ENCODE measurements at regions not wholly inside any gene's neighbourhood (a gene's known extent, or its start where the extent isn't known, plus 50 kb on each side); places are given as distances from the start of the nearest gene placed in this dataset.

DNA sequence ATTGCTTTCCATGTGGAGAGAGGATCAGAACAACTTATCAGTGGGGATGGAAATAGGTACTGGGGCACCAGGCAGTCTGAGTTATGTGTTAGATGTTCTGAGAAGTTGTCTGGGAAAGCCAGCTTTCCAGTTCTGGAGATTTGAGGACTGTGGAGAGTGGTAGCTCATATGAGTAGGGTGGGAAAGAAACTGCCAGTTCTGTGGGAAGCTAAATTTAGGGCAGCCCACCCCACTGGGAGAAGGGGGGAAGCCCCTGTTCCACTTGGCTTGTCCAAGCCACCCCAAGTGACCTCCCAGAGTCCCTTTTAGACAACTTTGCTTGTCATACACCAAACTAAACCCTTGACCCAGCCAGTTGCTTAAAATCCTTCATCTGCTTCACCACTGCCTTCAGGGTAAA lies 189.5 kb downstream of the REEP3 start:
- TF ChIP-seq, protein P1, sequence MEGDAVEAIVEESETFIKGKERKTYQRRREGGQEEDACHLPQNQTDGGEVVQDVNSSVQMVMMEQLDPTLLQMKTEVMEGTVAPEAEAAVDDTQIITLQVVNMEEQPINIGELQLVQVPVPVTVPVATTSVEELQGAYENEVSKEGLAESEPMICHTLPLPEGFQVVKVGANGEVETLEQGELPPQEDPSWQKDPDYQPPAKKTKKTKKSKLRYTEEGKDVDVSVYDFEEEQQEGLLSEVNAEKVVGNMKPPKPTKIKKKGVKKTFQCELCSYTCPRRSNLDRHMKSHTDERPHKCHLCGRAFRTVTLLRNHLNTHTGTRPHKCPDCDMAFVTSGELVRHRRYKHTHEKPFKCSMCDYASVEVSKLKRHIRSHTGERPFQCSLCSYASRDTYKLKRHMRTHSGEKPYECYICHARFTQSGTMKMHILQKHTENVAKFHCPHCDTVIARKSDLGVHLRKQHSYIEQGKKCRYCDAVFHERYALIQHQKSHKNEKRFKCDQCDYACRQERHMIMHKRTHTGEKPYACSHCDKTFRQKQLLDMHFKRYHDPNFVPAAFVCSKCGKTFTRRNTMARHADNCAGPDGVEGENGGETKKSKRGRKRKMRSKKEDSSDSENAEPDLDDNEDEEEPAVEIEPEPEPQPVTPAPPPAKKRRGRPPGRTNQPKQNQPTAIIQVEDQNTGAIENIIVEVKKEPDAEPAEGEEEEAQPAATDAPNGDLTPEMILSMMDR (conservative IDR thresholded peaks at IDR 0.05; ENCODE audit: low read depth, low read length): no peak
- no peak for TF ChIP-seq EZH2 (IDR thresholded peaks at IDR 0.05; ENCODE audit: borderline replicate concordance, low read depth, low read length, poor library complexity, severe bottlenecking)

All from A673 (cell line).